Neural cell (in vitro differentiated cells): ENCODE measurements at regions not wholly inside any gene's neighbourhood (a gene's known extent, or its start where the extent isn't known, plus 50 kb on each side); places are given as distances from the start of the nearest gene placed in this dataset.

Experiments
- H2AFZ ChIP-seq: fragments of 200-600, 300-800 bp; sonication (generic), shearing (Covaris generic); 2 replicates; pipeline ENCODE4 v1.6.0; 2014; ENCODE audit warnings: low read depth, mild to moderate bottlenecking, antibody characterized with exemption, low read length, moderate library complexity
- H3F3A ChIP-seq: fragments of 200-600 bp; shearing (Covaris generic); 2 replicates; pipeline ENCODE4 v1.6.1; 2016; ENCODE audit warnings: mild to moderate bottlenecking, moderate library complexity, mixed read lengths, antibody characterized with exemption, low read length; ENCODE audit not compliant: insufficient read depth, poor library complexity, severe bottlenecking
- H3K27ac ChIP-seq: fragments of 200-600, 300-800 bp; sonication (generic), shearing (Covaris generic); 2 replicates; pipeline ENCODE4 v1.5.1; 2014; ENCODE audit warnings: mild to moderate bottlenecking, low read length, moderate library complexity
- H3K27me3 ChIP-seq: fragments of 300-800, 200-600 bp; sonication (generic), shearing (Covaris generic); 2 replicates; pipeline ENCODE4 v1.6.0; 2014; ENCODE audit warnings: mild to moderate bottlenecking, low read depth, low read length, moderate library complexity; ENCODE audit not compliant: insufficient read depth
- H3K36me3 ChIP-seq: fragments of 300-800, 200-600 bp; sonication (generic), shearing (Covaris generic); 2 replicates; pipeline ENCODE4 v1.5.1; 2014; ENCODE audit warnings: mild to moderate bottlenecking, antibody characterized with exemption, low read length, moderate library complexity; ENCODE audit not compliant: insufficient read depth
- H3K4me2 ChIP-seq: fragments of 300-800, 200-600 bp; sonication (generic), shearing (Covaris generic); 2 replicates; pipeline ENCODE4 v1.6.0; 2014; ENCODE audit warnings: mild to moderate bottlenecking, low read length
- H3K4me3 ChIP-seq: fragments of 300-800, 200-600 bp; sonication (generic), shearing (Covaris generic); 2 replicates; pipeline ENCODE4 v1.5.1; 2014; ENCODE audit warnings: mild to moderate bottlenecking, low read length, moderate library complexity
- H3K79me2 ChIP-seq: fragments of 200-600 bp; shearing (Covaris generic); replicated peaks from 2 replicates; pipeline ENCODE4 v1.6.0; 2014; ENCODE audit warnings: mild to moderate bottlenecking, low read length, moderate library complexity; ENCODE audit not compliant: insufficient read depth
- H3K9ac ChIP-seq: fragments of 300-800, 200-600 bp; sonication (generic), shearing (Covaris generic); 2 replicates; pipeline ENCODE4 v1.6.1; 2016; ENCODE audit warnings: mild to moderate bottlenecking, low read length, mixed read lengths
- H3K9me2 ChIP-seq: fragments of 200-600 bp; shearing (Covaris generic); 2 replicates; pipeline ENCODE4 v1.6.1; 2016; ENCODE audit warnings: mild to moderate bottlenecking, low read length, mixed read lengths; ENCODE audit not compliant: insufficient read depth
- H3K9me3 ChIP-seq: fragments of 200-600, 300-800 bp; sonication (generic), shearing (Covaris generic); 2 replicates; pipeline ENCODE4 v1.6.1; 2016; ENCODE audit warnings: mild to moderate bottlenecking, mixed run types, low read length, moderate library complexity, mixed read lengths
- H4K20me1 ChIP-seq: fragments of 200-600 bp; shearing (Covaris generic); 2 replicates; pipeline ENCODE4 v1.6.1; 2016; ENCODE audit warnings: mild to moderate bottlenecking, mixed run types; ENCODE audit not compliant: insufficient read depth
- EP300 ChIP-seq: fragments of 450-650 bp; conservative IDR thresholded peaks from 2 replicates; pipeline ENCODE4 v1.6.1; 2014; ENCODE audit warnings: antibody characterized with exemption, mild to moderate bottlenecking, moderate library complexity; ENCODE audit not compliant: poor library complexity, severe bottlenecking
- EZH2 ChIP-seq: fragments of 200-600, 300-800 bp; shearing (Covaris generic), sonication (generic); IDR thresholded peaks from 2 replicates; pipeline ENCODE4 v1.6.1; 2014; ENCODE audit warnings: antibody characterized with exemption, low read length, borderline replicate concordance, mild to moderate bottlenecking; ENCODE audit not compliant: insufficient read depth, poor library complexity, severe bottlenecking
- MXI1 ChIP-seq: fragments of 450-650 bp; conservative IDR thresholded peaks from 2 replicates; pipeline ENCODE4 v1.6.1; 2014; ENCODE audit warnings: antibody characterized with exemption, mild to moderate bottlenecking; ENCODE audit not compliant: poor library complexity, severe bottlenecking
- POLR2AphosphoS5 ChIP-seq: IDR thresholded peaks from 2 replicates; pipeline ENCODE4 v1.6.1; 2012
- RAD21 ChIP-seq: fragments of 450-650 bp; conservative IDR thresholded peaks from 2 replicates; pipeline ENCODE4 v1.6.1; 2014; ENCODE audit warnings: antibody characterized with exemption, mild to moderate bottlenecking, moderate library complexity
- SMC3 ChIP-seq: fragments of 450-650 bp; conservative IDR thresholded peaks from 2 replicates; pipeline ENCODE4 v1.6.1; 2014; ENCODE audit warnings: antibody characterized with exemption, mild to moderate bottlenecking, moderate library complexity; ENCODE audit not compliant: poor library complexity
- TAF1 ChIP-seq: IDR thresholded peaks from 2 replicates; pipeline ENCODE4 v1.6.1; 2012; ENCODE audit warnings: low read depth
- TF ChIP-seq, protein P1 (sequence below): IDR thresholded peaks from 2 replicates; pipeline ENCODE4 v1.6.1; 2012; ENCODE audit warnings: borderline replicate concordance
- TF ChIP-seq, protein P2 (sequence below): fragments of 450-650 bp; IDR thresholded peaks from 2 replicates; pipeline ENCODE4 v1.5.1; 2014; ENCODE audit warnings: antibody characterized with exemption, mild to moderate bottlenecking, moderate library complexity; ENCODE audit not compliant: poor library complexity, severe bottlenecking

DNA sequence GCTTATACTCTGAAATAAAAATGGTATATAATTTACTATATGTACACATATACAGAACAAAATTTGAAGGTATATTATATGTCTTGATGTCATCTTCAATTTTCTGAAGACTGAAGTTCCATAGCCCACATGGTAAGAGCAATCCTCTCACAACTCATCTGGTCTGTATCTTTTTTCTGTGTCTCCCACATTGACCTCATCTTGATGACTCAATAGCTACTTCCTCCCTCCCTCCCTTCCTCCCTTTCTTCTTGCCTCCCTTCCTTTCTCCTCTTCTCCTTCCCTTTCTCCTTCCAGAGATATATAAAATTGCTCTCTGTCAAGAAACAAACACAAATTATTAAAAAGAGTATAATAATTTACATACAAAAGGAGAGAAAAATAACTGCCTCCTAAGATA lies 268.5 kb downstream of the SQOR start:
- no peaks in the 10 kb centered on the region for H3K9me2 ChIP-seq
- H3K79me2 ChIP-seq = no peaks in the 10 kb centered on the region
- H4K20me1 ChIP-seq = no peaks in the 10 kb centered on the region
- TF ChIP-seq, protein P1, sequence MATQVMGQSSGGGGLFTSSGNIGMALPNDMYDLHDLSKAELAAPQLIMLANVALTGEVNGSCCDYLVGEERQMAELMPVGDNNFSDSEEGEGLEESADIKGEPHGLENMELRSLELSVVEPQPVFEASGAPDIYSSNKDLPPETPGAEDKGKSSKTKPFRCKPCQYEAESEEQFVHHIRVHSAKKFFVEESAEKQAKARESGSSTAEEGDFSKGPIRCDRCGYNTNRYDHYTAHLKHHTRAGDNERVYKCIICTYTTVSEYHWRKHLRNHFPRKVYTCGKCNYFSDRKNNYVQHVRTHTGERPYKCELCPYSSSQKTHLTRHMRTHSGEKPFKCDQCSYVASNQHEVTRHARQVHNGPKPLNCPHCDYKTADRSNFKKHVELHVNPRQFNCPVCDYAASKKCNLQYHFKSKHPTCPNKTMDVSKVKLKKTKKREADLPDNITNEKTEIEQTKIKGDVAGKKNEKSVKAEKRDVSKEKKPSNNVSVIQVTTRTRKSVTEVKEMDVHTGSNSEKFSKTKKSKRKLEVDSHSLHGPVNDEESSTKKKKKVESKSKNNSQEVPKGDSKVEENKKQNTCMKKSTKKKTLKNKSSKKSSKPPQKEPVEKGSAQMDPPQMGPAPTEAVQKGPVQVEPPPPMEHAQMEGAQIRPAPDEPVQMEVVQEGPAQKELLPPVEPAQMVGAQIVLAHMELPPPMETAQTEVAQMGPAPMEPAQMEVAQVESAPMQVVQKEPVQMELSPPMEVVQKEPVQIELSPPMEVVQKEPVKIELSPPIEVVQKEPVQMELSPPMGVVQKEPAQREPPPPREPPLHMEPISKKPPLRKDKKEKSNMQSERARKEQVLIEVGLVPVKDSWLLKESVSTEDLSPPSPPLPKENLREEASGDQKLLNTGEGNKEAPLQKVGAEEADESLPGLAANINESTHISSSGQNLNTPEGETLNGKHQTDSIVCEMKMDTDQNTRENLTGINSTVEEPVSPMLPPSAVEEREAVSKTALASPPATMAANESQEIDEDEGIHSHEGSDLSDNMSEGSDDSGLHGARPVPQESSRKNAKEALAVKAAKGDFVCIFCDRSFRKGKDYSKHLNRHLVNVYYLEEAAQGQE = no peak
- TF ChIP-seq EZH2 = no peak
- no peak for TF ChIP-seq SMC3
- TF ChIP-seq TAF1 = no peak
- TF ChIP-seq RAD21 = no peak
- TF ChIP-seq POLR2AphosphoS5 = no peak
- no peak for TF ChIP-seq MXI1
- TF ChIP-seq EP300 = no peak
- TF ChIP-seq, protein P2, sequence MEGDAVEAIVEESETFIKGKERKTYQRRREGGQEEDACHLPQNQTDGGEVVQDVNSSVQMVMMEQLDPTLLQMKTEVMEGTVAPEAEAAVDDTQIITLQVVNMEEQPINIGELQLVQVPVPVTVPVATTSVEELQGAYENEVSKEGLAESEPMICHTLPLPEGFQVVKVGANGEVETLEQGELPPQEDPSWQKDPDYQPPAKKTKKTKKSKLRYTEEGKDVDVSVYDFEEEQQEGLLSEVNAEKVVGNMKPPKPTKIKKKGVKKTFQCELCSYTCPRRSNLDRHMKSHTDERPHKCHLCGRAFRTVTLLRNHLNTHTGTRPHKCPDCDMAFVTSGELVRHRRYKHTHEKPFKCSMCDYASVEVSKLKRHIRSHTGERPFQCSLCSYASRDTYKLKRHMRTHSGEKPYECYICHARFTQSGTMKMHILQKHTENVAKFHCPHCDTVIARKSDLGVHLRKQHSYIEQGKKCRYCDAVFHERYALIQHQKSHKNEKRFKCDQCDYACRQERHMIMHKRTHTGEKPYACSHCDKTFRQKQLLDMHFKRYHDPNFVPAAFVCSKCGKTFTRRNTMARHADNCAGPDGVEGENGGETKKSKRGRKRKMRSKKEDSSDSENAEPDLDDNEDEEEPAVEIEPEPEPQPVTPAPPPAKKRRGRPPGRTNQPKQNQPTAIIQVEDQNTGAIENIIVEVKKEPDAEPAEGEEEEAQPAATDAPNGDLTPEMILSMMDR = no peak
- no peak overlapping the region for H3K27ac ChIP-seq
- H2AFZ ChIP-seq = no peak overlapping the region
- no peaks in the 10 kb centered on the region for H3F3A ChIP-seq
- H3K9ac ChIP-seq = no peak overlapping the region
- no peak overlapping the region for H3K4me3 ChIP-seq
- no peaks in the 10 kb centered on the region for H3K9me3 ChIP-seq
- no peaks in the 10 kb centered on the region for H3K36me3 ChIP-seq
- no peak overlapping the region for H3K4me2 ChIP-seq
- H3K27me3 ChIP-seq = no peaks in the 10 kb centered on the region

DNA sequence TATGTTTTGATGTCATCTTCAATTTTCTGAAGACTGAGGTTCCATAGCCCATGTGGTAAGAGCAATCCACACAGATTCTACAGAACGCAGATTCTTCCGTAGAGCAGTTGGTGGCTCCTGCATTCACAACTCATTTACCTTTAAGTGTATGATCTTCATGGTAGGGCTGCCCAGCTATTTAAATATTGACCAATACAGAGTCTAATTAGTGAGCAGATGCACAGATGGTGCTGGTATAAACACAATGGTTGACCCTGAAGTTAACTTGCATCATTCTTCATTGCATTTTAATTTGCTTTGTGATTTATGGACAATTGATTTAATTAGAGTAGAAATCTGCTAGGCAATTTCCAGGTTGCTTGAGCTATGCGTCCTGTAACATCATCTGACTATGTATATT lies 269.2 kb downstream of the SQOR start:
- no peak for TF ChIP-seq SMC3
- TF ChIP-seq POLR2AphosphoS5 = no peak
- TF ChIP-seq, protein P2 = no peak
- TF ChIP-seq EP300 = no peak
- TF ChIP-seq, protein P1 = no peak
- Histone ChIP-seq H3F3A (no peaks in the 10 kb centered on the region), H3K36me3 (no peaks in the 10 kb centered on the region), H2AFZ (no peak overlapping the region), H3K79me2 (no peaks in the 10 kb centered on the region), H3K9me3 (no peaks in the 10 kb centered on the region), H4K20me1 (no peaks in the 10 kb centered on the region), H3K4me3 (no peak overlapping the region), H3K9ac (no peak overlapping the region), H3K27ac (no peak overlapping the region), H3K4me2 (no peak overlapping the region), H3K27me3 (no peaks in the 10 kb centered on the region), H3K9me2 (no peaks in the 10 kb centered on the region)
